ENCODE measurements at regions not wholly inside any gene's neighbourhood (a gene's known extent, or its start where the extent isn't known, plus 50 kb on each side); places are given as distances from the start of the nearest gene placed in this dataset.

DNA sequence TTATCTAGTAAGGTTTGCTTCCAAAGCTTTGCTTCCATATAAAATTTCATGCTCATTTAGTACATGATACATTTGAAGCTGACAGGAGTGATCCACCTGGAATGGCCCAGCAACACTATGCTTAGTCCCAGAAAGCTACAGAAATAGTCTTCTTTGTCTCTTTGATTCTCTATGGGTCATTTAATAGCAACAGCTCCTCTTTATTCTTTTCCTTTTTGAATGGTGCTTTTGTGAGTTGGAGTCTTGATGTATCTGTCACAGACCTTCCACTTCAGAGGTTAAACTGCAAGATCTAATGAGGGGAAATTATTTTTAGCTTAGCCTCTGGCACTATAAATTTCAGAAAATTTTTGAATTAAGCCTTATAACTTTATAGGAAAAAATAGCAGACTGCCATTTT lies 509.5 kb downstream of the KCNA4 start:
- TF ChIP-seq YY1 (IDR thresholded peaks at IDR 0.05; ENCODE audit: low read depth) (no peak), REST (IDR thresholded peaks at IDR 0.05; ENCODE audit: low read depth) (no peak), EGR1 (IDR thresholded peaks at IDR 0.05) (no peak), TAF1 (IDR thresholded peaks at IDR 0.05; ENCODE audit: low read depth) (no peak), FOXM1 (IDR thresholded peaks at IDR 0.05; ENCODE audit: borderline replicate concordance, low read depth) (no peak), USF1 (IDR thresholded peaks at IDR 0.05) (no peak), RAD21 (IDR thresholded peaks at IDR 0.05; ENCODE audit: low read depth) (no peak), ZBTB7A (IDR thresholded peaks at IDR 0.05; ENCODE audit: low read depth) (no peak), CREB1 (IDR thresholded peaks at IDR 0.05; ENCODE audit: low read depth) (no peak), TEAD4 (IDR thresholded peaks at IDR 0.05) (no peak), MAX (IDR thresholded peaks at IDR 0.05) (no peak)

DNA sequence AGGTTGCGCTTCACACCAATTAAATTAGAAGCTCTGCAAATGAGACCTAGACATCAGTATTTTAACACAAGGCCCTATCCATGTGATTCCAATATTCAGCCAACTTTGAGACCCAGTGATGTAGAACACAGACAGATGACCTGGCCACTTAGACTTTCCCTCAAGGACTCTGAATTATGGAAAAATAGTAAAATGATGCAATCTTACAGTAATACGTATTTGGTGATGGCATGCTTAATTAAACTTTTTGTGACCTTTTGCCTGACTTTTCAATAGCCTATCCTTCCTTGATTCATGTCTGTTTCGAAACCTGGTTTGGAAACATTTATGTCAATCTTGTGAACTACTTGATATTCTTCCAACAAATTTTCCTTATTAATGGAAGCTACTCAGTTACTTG lies 521.2 kb downstream of the KCNA4 start:
- TF ChIP-seq NFIC (IDR thresholded peaks at IDR 0.05) (no peak), CEBPB (IDR thresholded peaks at IDR 0.05) (no peak)

- TF ChIP-seq CREB1 (IDR thresholded peaks at IDR 0.05; ENCODE audit: low read depth) (no peak), RAD21 (IDR thresholded peaks at IDR 0.05; ENCODE audit: low read depth) (no peak), EP300 (IDR thresholded peaks at IDR 0.05; ENCODE audit: borderline replicate concordance) (no peak), ZBTB7A (IDR thresholded peaks at IDR 0.05; ENCODE audit: low read depth) (no peak), MAX (IDR thresholded peaks at IDR 0.05) (no peak), CEBPB (IDR thresholded peaks at IDR 0.05) (no peak), TAF1 (IDR thresholded peaks at IDR 0.05; ENCODE audit: low read depth) (no peak), REST (IDR thresholded peaks at IDR 0.05; ENCODE audit: low read depth) (no peak), FOXM1 (IDR thresholded peaks at IDR 0.05; ENCODE audit: borderline replicate concordance, low read depth) (no peak), YY1 (IDR thresholded peaks at IDR 0.05; ENCODE audit: low read depth) (no peak), TCF12 (IDR thresholded peaks at IDR 0.05; ENCODE audit: low read depth) (no peak), EGR1 (IDR thresholded peaks at IDR 0.05) (no peak), USF1 (IDR thresholded peaks at IDR 0.05) (no peak)
These were observed 525.9 kb downstream of the KCNA4 start for GRCh38 chr11:29490938-29491337.

GRCh38 chr11:29486301-29486700 lies 530.5 kb downstream of the KCNA4 start:
- TF ChIP-seq FOXM1 (IDR thresholded peaks at IDR 0.05; ENCODE audit: borderline replicate concordance, low read depth), result no peak
- no peak for TF ChIP-seq EP300 (IDR thresholded peaks at IDR 0.05; ENCODE audit: borderline replicate concordance)
- no peak for TF ChIP-seq CEBPB (IDR thresholded peaks at IDR 0.05)
- TF ChIP-seq TAF1 (IDR thresholded peaks at IDR 0.05; ENCODE audit: low read depth), result no peak
- no peak for TF ChIP-seq TCF12 (IDR thresholded peaks at IDR 0.05; ENCODE audit: low read depth)
- no peak for TF ChIP-seq USF1 (IDR thresholded peaks at IDR 0.05)
- no peak for TF ChIP-seq TEAD4 (IDR thresholded peaks at IDR 0.05)
- TF ChIP-seq ZBTB7A (IDR thresholded peaks at IDR 0.05; ENCODE audit: low read depth), result no peak
- TF ChIP-seq CREB1 (IDR thresholded peaks at IDR 0.05; ENCODE audit: low read depth), result no peak
- TF ChIP-seq REST (IDR thresholded peaks at IDR 0.05; ENCODE audit: low read depth), result no peak
- TF ChIP-seq YY1 (IDR thresholded peaks at IDR 0.05; ENCODE audit: low read depth), result no peak
- TF ChIP-seq EGR1 (IDR thresholded peaks at IDR 0.05), result no peak
- TF ChIP-seq RAD21 (IDR thresholded peaks at IDR 0.05; ENCODE audit: low read depth), result no peak
- TF ChIP-seq NFIC (IDR thresholded peaks at IDR 0.05), result no peak

Data from Ishikawa (cell line).